A673 (cell line): ENCODE measurements at regions not wholly inside any gene's neighbourhood (a gene's known extent, or its start where the extent isn't known, plus 50 kb on each side); places are given as distances from the start of the nearest gene placed in this dataset.

ENCODE experiments used
- BruUV-seq: library from RNA; stranded (reverse); fragments of 400-500 nt; replicated peaks from 2 replicates; lab custom pipeline; 2021; lab: Mats Ljungman, UMichigan
- CTCF ChIA-PET: fragments of 300-600 bp; sonication (Branson Sonifier 250); formaldehyde crosslinking; loops from one replicate; lab custom pipeline; 2022; ENCODE audit warnings: antibody characterized with exemption; lab: Charles Lee
- POLR2A ChIA-PET: fragments of 300-600 bp; sonication (Branson Sonifier 250); formaldehyde crosslinking; loops from one replicate; lab custom pipeline; 2022; ENCODE audit warnings: antibody characterized with exemption; ENCODE audit not compliant: low non-redundant PET; lab: Charles Lee
- DNase-seq: peaks from one replicate; pipeline ENCODE4 v3.0.0-alpha.2; 2015; ENCODE audit warnings: low spot score
- H3K27ac ChIP-seq: fragments of 200-600 bp; sonication (generic); 2 replicates; pipeline ENCODE4 v1.5.1; 2016; ENCODE audit warnings: mixed run types, low read depth, mild to moderate bottlenecking, mixed read lengths, antibody characterized with exemption, low read length; ENCODE audit not compliant: poor library complexity, severe bottlenecking
- H3K27me3 ChIP-seq: fragments of 200-600 bp; sonication (generic); replicated peaks from 2 replicates; pipeline ENCODE4 v1.6.1; 2017; ENCODE audit warnings: mixed run types, low read depth, mild to moderate bottlenecking, mixed read lengths, antibody characterized with exemption, low read length; ENCODE audit not compliant: insufficient read depth, poor library complexity
- H3K36me3 ChIP-seq: fragments of 200-600 bp; sonication (generic); 2 replicates; pipeline ENCODE4 v1.6.1; 2016; ENCODE audit warnings: mixed run types, mild to moderate bottlenecking, mixed read lengths, antibody characterized with exemption, low read length; ENCODE audit not compliant: insufficient read depth, poor library complexity, severe bottlenecking
- H3K4me1 ChIP-seq: fragments of 200-600 bp; sonication (generic); 2 replicates; pipeline ENCODE4 v1.6.1; 2017; ENCODE audit warnings: mixed run types, mild to moderate bottlenecking, mixed read lengths, antibody characterized with exemption, low read length; ENCODE audit not compliant: insufficient read depth, poor library complexity, severe bottlenecking
- H3K4me3 ChIP-seq: fragments of 200-600 bp; sonication (generic); 2 replicates; pipeline ENCODE4 v1.5.1; 2016; ENCODE audit warnings: low read depth, mixed run types, mild to moderate bottlenecking, mixed read lengths, low read length; ENCODE audit not compliant: poor library complexity, severe bottlenecking
- H3K9me3 ChIP-seq: fragments of 200-600 bp; sonication (generic); 2 replicates; pipeline ENCODE4 v1.6.1; 2016; ENCODE audit warnings: mixed run types, low read depth, mild to moderate bottlenecking, mixed read lengths, antibody characterized with exemption, low read length; ENCODE audit not compliant: poor library complexity, severe bottlenecking
- CTCF ChIP-seq: fragments of 300-800, 200-600 bp; sonication (generic); conservative IDR thresholded peaks from 2 replicates; pipeline ENCODE4 v1.5.1; 2017; ENCODE audit warnings: low read depth, mild to moderate bottlenecking, antibody characterized with exemption, low read length, moderate library complexity, mixed read lengths
- EZH2 ChIP-seq: fragments of 200-600 bp; sonication (generic); IDR thresholded peaks from 2 replicates; pipeline ENCODE4 v1.6.1; 2017; ENCODE audit warnings: borderline replicate concordance, low read depth, mild to moderate bottlenecking, mixed read lengths, antibody characterized with exemption, low read length; ENCODE audit not compliant: poor library complexity, severe bottlenecking
- intact Hi-C: fragments of 100-400 bp; cut with micrococcal nuclease; formaldehyde crosslinking; loops from one replicate; pipeline ENCODE4 v1.10.0; 2022; ENCODE audit not compliant: unreplicated experiment

GRCh38 chrX:45894864-45895645, 650.2 kb downstream of the ZNF674 start:
- Histone ChIP-seq H3K36me3 (no peaks in the 10 kb centered on the region), H3K27me3 (no peaks in the 10 kb centered on the region), H3K27ac (no peak overlapping the region), H3K4me1 (no peaks in the 10 kb centered on the region), H3K9me3 (no peaks in the 10 kb centered on the region), H3K4me3 (no peak overlapping the region)
- intact Hi-C loops, result no loop called here
- POLR2A ChIA-PET, result no interaction called here
- no peak for TF ChIP-seq CTCF
- TF ChIP-seq EZH2, result no peak
- no TSS peak for BruUV-seq
- no peak for DNase-seq
- CTCF ChIA-PET, result interaction anchor here (0.6 kb wide), 1 partner anchor 10 kb away, joined by 4 read pairs; no protein-coding TSS in a partner anchor

GRCh38 chrX:45889471-45889870, 655.8 kb downstream of the ZNF674 start:
- no TSS peak for BruUV-seq
- intact Hi-C loops, result no loop called here
- ChIA-PET POLR2A (no interaction called here), CTCF (no interaction called here)
- Histone ChIP-seq H3K4me3 (no peak overlapping the region), H3K4me1 (no peaks in the 10 kb centered on the region), H3K36me3 (no peaks in the 10 kb centered on the region), H3K27me3 (no peaks in the 10 kb centered on the region), H3K9me3 (no peaks in the 10 kb centered on the region), H3K27ac (no peak overlapping the region)
- no peak for DNase-seq
- TF ChIP-seq CTCF (no peak), EZH2 (no peak)

- H3K4me3 ChIP-seq, result no peak overlapping the region
- TF ChIP-seq CTCF (no peak), EZH2 (no peak)
- no peaks in the 10 kb centered on the region for H3K36me3 ChIP-seq
- intact Hi-C loops, result no loop called here
- no peaks in the 10 kb centered on the region for H3K4me1 ChIP-seq
- no peak overlapping the region for H3K27ac ChIP-seq
- no TSS peak for BruUV-seq
- POLR2A ChIA-PET, result no interaction called here
- no peaks in the 10 kb centered on the region for H3K9me3 ChIP-seq
- CTCF ChIA-PET, result no interaction called here
- DNase-seq, result no peak
- no peaks in the 10 kb centered on the region for H3K27me3 ChIP-seq
Measured at GRCh38 chrX:45888518-45888917, 656.7 kb downstream of the ZNF674 start.
